ENCODE measurements at regions not wholly inside any gene's neighbourhood (a gene's known extent, or its start where the extent isn't known, plus 50 kb on each side); places are given as distances from the start of the nearest gene placed in this dataset.

GRCh38 chr6:154650351-154650750 is 82.9 kb upstream of the SCAF8 start:
- no peak overlapping the region for H3K27ac ChIP-seq
- TF ChIP-seq CTCF (conservative IDR thresholded peaks at IDR 0.05): no peak

GRCh38 chr6:154651656-154652055 is 81.6 kb upstream of the SCAF8 start:
- no peak overlapping the region for H3K27ac ChIP-seq
- no peak for TF ChIP-seq CTCF (conservative IDR thresholded peaks at IDR 0.05)

GRCh38 chr6:154653385-154653784 is 79.8 kb upstream of the SCAF8 start:
- TF ChIP-seq CTCF (conservative IDR thresholded peaks at IDR 0.05): no peak
- peak overlapping the region; percentile 29; the same call in 1 of the 2 replicates for H3K27ac ChIP-seq

GRCh38 chr6:154653853-154654252 is 79.4 kb upstream of the SCAF8 start:
- TF ChIP-seq CTCF (conservative IDR thresholded peaks at IDR 0.05): no peak

GRCh38 chr6:154656660-154657059 is 76.6 kb upstream of the SCAF8 start:
- H3K27ac ChIP-seq: no peak overlapping the region
- TF ChIP-seq CTCF (conservative IDR thresholded peaks at IDR 0.05): no peak

More at GRCh38 chr6:154653853-154654252, 79.4 kb upstream of the SCAF8 start:
- 0 out of 2 replicates have a peak overlapping the region, but pooled peaks have one; percentile 29 for H3K27ac ChIP-seq

- peak; percentile 45 for TF ChIP-seq CTCF (conservative IDR thresholded peaks at IDR 0.05)
- no peak overlapping the region for H3K27ac ChIP-seq
These were observed 71.4 kb upstream of the SCAF8 start for GRCh38 chr6:154661768-154662167.

GRCh38 chr6:154664287-154664686 is 68.9 kb upstream of the SCAF8 start:
- no peak for TF ChIP-seq CTCF (conservative IDR thresholded peaks at IDR 0.05)
- H3K27ac ChIP-seq: no peak overlapping the region

All from VCaP (cell line).